HepG2 (cell line): ENCODE measurements at regions not wholly inside any gene's neighbourhood (a gene's known extent, or its start where the extent isn't known, plus 50 kb on each side); places are given as distances from the start of the nearest gene placed in this dataset.

Source experiments
- ATAC-seq: fragments of 200-7000 bp; cut with Tn5 transposase; 3 replicates; pipeline ENCODE4 v1.9.1; 2020; ENCODE audit warnings: mild to moderate bottlenecking, moderate library complexity
- BruUV-seq: library from RNA; stranded (reverse); fragments of 400-500 nt; replicated peaks from 2 replicates; lab custom pipeline; 2021; lab: Mats Ljungman, UMichigan
- CTCF ChIA-PET: fragments of 300-600 bp; formaldehyde crosslinking; extraction: SDS; loops from one replicate; lab custom pipeline; 2021; ENCODE audit warnings: low total read pairs, inconsistent platforms, low intra/inter-chr PET ratio; lab: Yijun Ruan, JAX
- POLR2A ChIA-PET: fragments of 350-600 bp; sonication (Branson Sonifier 250); formaldehyde crosslinking; loops from one replicate; lab custom pipeline; 2020; ENCODE audit warnings: antibody characterized with exemption, inconsistent platforms; lab: Yijun Ruan, JAX
- DNase-seq: peaks from one replicate; pipeline ENCODE4 v3.0.0-alpha.2; 2015; ENCODE audit warnings: low spot score
- FAIRE-seq: peaks from 3 replicates; lab custom pipeline; 2011; peaks lifted over from hg19 to GRCh38; lab: Jason Lieb, UNC
- H2AFZ ChIP-seq: one replicate; pipeline ENCODE4 v1.6.1; 2011; ENCODE audit warnings: low read length, inconsistent platforms
- H3K27ac ChIP-seq: fragments of 300-600 bp; 3 replicates; pipeline ENCODE4 v1.8.0; 2011; ENCODE audit warnings: mixed run types, mild to moderate bottlenecking, mixed read lengths, low read length, inconsistent platforms; ENCODE audit not compliant: insufficient read depth; ENCODE audit errors: extremely low read length
- H3K27me3 ChIP-seq, 2 experiments: fragments of 200-600 bp in 1 of 2; 2 replicates in 1 of 2; 3 replicates in 1 of 2; pipeline versions ENCODE4 v1.6.0 to v1.8.0; 2011; ENCODE audit warnings: low read length in 2 of 2, mild to moderate bottlenecking in 2 of 2, moderate library complexity in 2 of 2, inconsistent platforms in 1 of 2; ENCODE audit not compliant: insufficient read depth in 2 of 2, control insufficient read depth in 1 of 2
- H3K36me3 ChIP-seq, 2 experiments: fragments of 200-600 bp in 1 of 2; replicated peaks in 1 of 2; 2 replicates in 1 of 2; 3 replicates in 1 of 2; pipeline versions ENCODE4 v1.5.1 to v1.8.0; 2011; ENCODE audit warnings: low read length in 2 of 2, inconsistent platforms in 1 of 2; ENCODE audit not compliant: insufficient read depth in 2 of 2, control insufficient read depth in 1 of 2
- H3K4me1 ChIP-seq: 2 replicates; pipeline ENCODE4 v1.5.1; 2012; ENCODE audit warnings: low read length, inconsistent platforms; ENCODE audit not compliant: insufficient read depth
- H3K4me2 ChIP-seq: 2 replicates; pipeline ENCODE4 v1.6.0; 2011; ENCODE audit warnings: low read depth, low read length, inconsistent platforms
- H3K4me3 ChIP-seq, 3 experiments: fragments of 200-600 bp in 1 of 3; sonication (generic), shearing (Covaris generic) in 1 of 3; replicated peaks in 1 of 3; 2 replicates each; pipeline ENCODE4 v1.5.1; 2011 to 2016; ENCODE audit warnings: low read length in 3 of 3, inconsistent platforms in 2 of 3, low read depth in 2 of 3, mild to moderate bottlenecking in 2 of 3, control low read depth in 1 of 3, mixed read lengths in 1 of 3; ENCODE audit not compliant: insufficient read depth in 1 of 3
- H3K79me2 ChIP-seq: one replicate; pipeline ENCODE4 v1.6.1; 2011; ENCODE audit warnings: low read length, inconsistent platforms; ENCODE audit not compliant: insufficient read depth
- H3K9ac ChIP-seq: 2 replicates; pipeline ENCODE4 v1.6.0; 2011; ENCODE audit warnings: mild to moderate bottlenecking, low read depth, low read length, inconsistent platforms; ENCODE audit not compliant: insufficient read depth
- H3K9me3 ChIP-seq: 2 replicates; pipeline ENCODE4 v1.5.1; 2012; ENCODE audit warnings: mild to moderate bottlenecking, low read length
- H4K20me1 ChIP-seq: 2 replicates; pipeline ENCODE4 v1.6.0; 2011; ENCODE audit warnings: inconsistent platforms, mild to moderate bottlenecking, low read length, moderate library complexity; ENCODE audit not compliant: insufficient read depth
- SMC3 ChIP-seq: IDR thresholded peaks from 2 replicates; pipeline ENCODE4 v1.6.1; 2011; ENCODE audit warnings: low read length, improper control_type of control experiment
- TAF1 ChIP-seq: sonication (generic); formaldehyde crosslinking; IDR thresholded peaks from 2 replicates; pipeline ENCODE4 v1.4.0; 2020; ENCODE audit warnings: missing genetic modification reagents
- ZNF326 ChIP-seq: sonication (generic); formaldehyde crosslinking; IDR thresholded peaks from 2 replicates; pipeline ENCODE4 v1.4.0; 2020; ENCODE audit warnings: missing genetic modification reagents, borderline replicate concordance
- ZNF331 ChIP-seq: sonication (generic); formaldehyde crosslinking; IDR thresholded peaks from 2 replicates; pipeline ENCODE4 v1.4.0; 2020; ENCODE audit warnings: missing genetic modification reagents
- ZNF629 ChIP-seq: sonication (generic); formaldehyde crosslinking; conservative IDR thresholded peaks from 2 replicates; pipeline ENCODE4 v1.5.0; 2020; ENCODE audit warnings: missing genetic modification reagents
- WGBS: methylation state at CpG from one replicate; pipeline ENCODE4 v1.1.6; 2017; ENCODE audit warnings: low lambda C conversion rate; 5-methylcytosine and 5-hydroxymethylcytosine counted together
- in situ Hi-C: cut with HindIII; loops from 2 replicates; pipeline ENCODE4 v1.10.0; 2017; ENCODE audit warnings: low pct_unique_long_range_greater_than_20kb; ENCODE audit not compliant: extremely low pct_ligation_motif_present
- intact Hi-C: fragments of 100-400 bp; cut with micrococcal nuclease; formaldehyde crosslinking; loops from one replicate; pipeline ENCODE4 v1.10.0; 2022; ENCODE audit not compliant: unreplicated experiment

DNA sequence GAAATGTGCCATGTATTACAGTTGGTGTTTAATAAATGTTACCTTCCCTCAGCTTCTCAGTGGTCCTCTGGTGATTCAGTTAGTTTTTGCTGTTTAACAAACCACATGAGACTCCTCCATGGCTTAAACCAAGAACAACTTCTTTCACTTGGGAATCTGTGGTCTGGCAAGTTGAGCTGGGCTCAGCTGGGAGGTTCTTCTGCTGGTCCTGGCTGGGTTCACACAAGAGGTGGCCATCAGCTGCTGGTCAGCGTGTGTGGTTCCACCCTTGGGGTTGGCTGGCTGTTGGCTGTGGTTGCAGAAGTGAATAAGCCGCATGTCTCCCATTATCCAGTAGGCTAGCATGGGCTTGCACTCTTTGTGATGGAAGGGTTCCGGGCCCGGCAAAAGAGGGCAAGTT, 160.5 kb downstream of the MIAT start:
- no peak for DNase-seq
- POLR2A ChIA-PET, result no interaction called here
- no peak overlapping the region for H3K9ac ChIP-seq
- no peak overlapping the region for H3K27ac ChIP-seq
- H2AFZ ChIP-seq, result no peak overlapping the region
- no peaks in the 10 kb centered on the region for H3K36me3 ChIP-seq
- in situ Hi-C loops (no loop called here), intact Hi-C loops (no loop called here)
- WGBS, result 0% methylated on average over 2 of the region's 4 CpGs
- CTCF ChIA-PET, result no interaction called here
- no peak for FAIRE-seq
- no peak overlapping the region for H3K4me2 ChIP-seq
- BruUV-seq, result no TSS peak
- H3K27me3 ChIP-seq, result no peaks in the 10 kb centered on the region; a peak in 1 of 5 replicates
- no peaks in the 10 kb centered on the region for H3K79me2 ChIP-seq
- no peak for ATAC-seq
- TF ChIP-seq ZNF331 (CRISPR knock-in tag), result peak; percentile 98
- TF ChIP-seq ZNF326, result no peak
- no peaks in the 10 kb centered on the region for H4K20me1 ChIP-seq
- peaks cover 11% of the 10 kb centered on the region; the same call in 1 of the 2 replicates for H3K9me3 ChIP-seq
- H3K4me3 ChIP-seq, result no peak overlapping the region
- no peaks in the 10 kb centered on the region for H3K4me1 ChIP-seq

GRCh38 chr22:26821854-26822253, 164.5 kb downstream of the MIAT start:
- H3K79me2 ChIP-seq, result no peaks in the 10 kb centered on the region
- 0% methylated on average over 3 of the region's 4 CpGs for WGBS
- H3K4me2 ChIP-seq, result no peak overlapping the region
- H3K27ac ChIP-seq, result no peak overlapping the region
- BruUV-seq, result no TSS peak
- no peak overlapping the region for H3K4me3 ChIP-seq
- H3K9ac ChIP-seq, result no peak overlapping the region
- in situ Hi-C loops (no loop called here), intact Hi-C loops (no loop called here)
- no peaks in the 10 kb centered on the region; a peak in 1 of 5 replicates for H3K27me3 ChIP-seq
- H3K36me3 ChIP-seq, result no peaks in the 10 kb centered on the region
- FAIRE-seq (no peak), DNase-seq (no peak), ATAC-seq (no peak)
- peaks cover 11% of the 10 kb centered on the region; the same call in 1 of the 2 replicates for H3K9me3 ChIP-seq
- no peak for TF ChIP-seq SMC3
- TF ChIP-seq ZNF629 (CRISPR knock-in tag), result peak; percentile 65
- no peak for TF ChIP-seq TAF1 (CRISPR knock-in tag)
- no peaks in the 10 kb centered on the region for H3K4me1 ChIP-seq
- no peaks in the 10 kb centered on the region for H4K20me1 ChIP-seq
- no peak overlapping the region for H2AFZ ChIP-seq
- CTCF ChIA-PET, result no interaction called here
- POLR2A ChIA-PET, result no interaction called here
